ENCODE measurements at regions not wholly inside any gene's neighbourhood (a gene's known extent, or its start where the extent isn't known, plus 50 kb on each side); places are given as distances from the start of the nearest gene placed in this dataset.
A peak's percentile ranks its signal among the peaks of the same experiment; 100 is the strongest.

DNA sequence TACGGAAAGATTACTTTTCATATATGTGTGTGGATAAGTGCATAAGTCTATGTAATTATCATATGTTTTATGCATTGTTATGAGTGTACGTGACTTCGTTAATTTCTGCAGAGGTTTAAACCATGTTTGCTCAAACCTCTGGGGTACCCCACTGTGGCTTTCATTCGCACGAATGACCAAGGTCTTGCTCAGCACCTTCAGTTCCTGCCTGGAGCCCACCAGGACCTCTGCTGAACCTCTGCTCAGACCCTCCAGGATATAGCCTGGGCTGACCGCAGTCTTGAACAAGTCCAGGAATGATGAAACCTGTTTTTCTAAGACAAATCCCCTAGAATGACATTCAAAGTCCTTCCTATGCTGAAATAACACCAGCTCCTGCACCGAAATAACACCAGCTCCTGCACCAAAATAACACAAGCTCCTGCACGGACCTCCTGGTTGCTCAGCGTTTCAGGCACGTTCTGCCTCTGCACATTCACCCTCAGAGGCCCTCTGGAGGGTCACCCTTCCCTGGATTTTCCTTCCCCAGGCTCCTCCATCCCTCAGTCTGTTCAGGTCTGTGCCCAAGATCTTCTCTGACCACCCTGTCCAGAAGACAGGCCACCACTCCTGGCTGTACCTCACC, 99.7 kb upstream of the BOD1 start (continued):
- no peak for TF ChIP-seq PHTF2 (CRISPR knock-in tag; IDR thresholded peaks at IDR 0.05)
- TF ChIP-seq NR2C1 (IDR thresholded peaks at IDR 0.05), result no peak
- TF ChIP-seq NR2C1 (tag; IDR thresholded peaks at IDR 0.05), result no peak
- TF ChIP-seq, protein P1, sequence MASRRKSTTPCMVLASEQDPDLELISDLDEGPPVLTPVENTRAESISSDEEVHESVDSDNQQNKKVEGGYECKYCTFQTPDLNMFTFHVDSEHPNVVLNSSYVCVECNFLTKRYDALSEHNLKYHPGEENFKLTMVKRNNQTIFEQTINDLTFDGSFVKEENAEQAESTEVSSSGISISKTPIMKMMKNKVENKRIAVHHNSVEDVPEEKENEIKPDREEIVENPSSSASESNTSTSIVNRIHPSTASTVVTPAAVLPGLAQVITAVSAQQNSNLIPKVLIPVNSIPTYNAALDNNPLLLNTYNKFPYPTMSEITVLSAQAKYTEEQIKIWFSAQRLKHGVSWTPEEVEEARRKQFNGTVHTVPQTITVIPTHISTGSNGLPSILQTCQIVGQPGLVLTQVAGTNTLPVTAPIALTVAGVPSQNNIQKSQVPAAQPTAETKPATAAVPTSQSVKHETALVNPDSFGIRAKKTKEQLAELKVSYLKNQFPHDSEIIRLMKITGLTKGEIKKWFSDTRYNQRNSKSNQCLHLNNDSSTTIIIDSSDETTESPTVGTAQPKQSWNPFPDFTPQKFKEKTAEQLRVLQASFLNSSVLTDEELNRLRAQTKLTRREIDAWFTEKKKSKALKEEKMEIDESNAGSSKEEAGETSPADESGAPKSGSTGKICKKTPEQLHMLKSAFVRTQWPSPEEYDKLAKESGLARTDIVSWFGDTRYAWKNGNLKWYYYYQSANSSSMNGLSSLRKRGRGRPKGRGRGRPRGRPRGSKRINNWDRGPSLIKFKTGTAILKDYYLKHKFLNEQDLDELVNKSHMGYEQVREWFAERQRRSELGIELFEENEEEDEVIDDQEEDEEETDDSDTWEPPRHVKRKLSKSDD (conservative IDR thresholded peaks at IDR 0.05; ENCODE audit: low read length), result no peak
- no peak for TF ChIP-seq USF1 (CRISPR knock-in tag; IDR thresholded peaks at IDR 0.05)
- TF ChIP-seq ZFPM2 (CRISPR knock-in tag; IDR thresholded peaks at IDR 0.05), result no peak
- no peak for TF ChIP-seq PCBP1 (IDR thresholded peaks at IDR 0.05; ENCODE audit: low read depth, low read length, poor library complexity, severe bottlenecking)
- no peak for TF ChIP-seq SRSF9 (IDR thresholded peaks at IDR 0.05; ENCODE audit: borderline replicate concordance, low read depth, low read length)

DNA sequence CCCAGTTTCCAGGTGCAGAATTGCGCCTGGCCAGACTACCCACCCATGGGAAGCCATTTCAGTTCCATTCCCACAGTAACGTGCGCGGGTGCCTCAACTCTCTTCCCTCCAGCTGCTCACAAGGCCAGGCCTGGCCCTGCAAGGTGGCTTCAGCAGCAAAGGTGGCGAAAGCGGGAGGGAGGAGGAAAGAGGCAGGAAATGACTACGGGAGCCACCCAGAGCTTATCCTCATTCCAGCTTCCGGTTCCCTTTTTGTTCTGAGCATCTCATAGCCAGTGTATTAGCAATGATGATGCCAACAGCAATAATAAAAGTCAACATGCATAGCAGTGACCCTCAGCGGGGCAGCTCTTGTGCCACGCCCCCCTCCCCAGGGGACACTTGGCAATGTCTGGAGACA, 101.5 kb upstream of the BOD1 start:
- intact Hi-C loops (cut with micrococcal nuclease) (no loop called here), in situ Hi-C loops (cut with MboI) (no loop called here)
- no peak for ATAC-seq
- no peak for DNase-seq (ENCODE audit: extremely low read depth in 1 of 4, low spot score in 3 of 4)
- H3K4me3 ChIP-seq, result no peak overlapping the region
- no peaks in the 10 kb centered on the region for H4K20me1 ChIP-seq (replicated peaks; ENCODE audit: control insufficient read depth, insufficient read depth, low read length)
- H3K9me1 ChIP-seq (ENCODE audit: control insufficient read depth, insufficient read depth, low read length), result no peaks in the 10 kb centered on the region
- CTCF ChIA-PET (ENCODE audit: low intra/inter-chr PET ratio), result no interaction called here
- H2AFZ ChIP-seq (ENCODE audit: low read depth, low read length), result no peak overlapping the region
- FAIRE-seq, result no peak
- H3K4me2 ChIP-seq (ENCODE audit: insufficient read depth, low read length), result no peak overlapping the region
- no peaks in the 10 kb centered on the region for H3K9me3 ChIP-seq (replicated peaks; ENCODE audit: control insufficient read depth, insufficient read depth, low read depth, low read length)
- no peak overlapping the region for H3K9ac ChIP-seq (ENCODE audit: insufficient read depth in 1 of 2, low read depth in 2 of 2, low read length in 2 of 2)
- H3K4me1 ChIP-seq (replicated peaks in 1 of 2; ENCODE audit: control insufficient read depth in 2 of 2, insufficient read depth in 2 of 2, low read length in 2 of 2), result peaks cover 5 to 22% of the 10 kb centered on the region in 2 experiments; a peak in 4 of 5 replicates
- 58% methylated on average over 7 of the region's 10 CpGs for WGBS (ENCODE audit: insufficient coverage, low coverage, missing lambda C conversion rate)
- POLR2A ChIA-PET, result interaction anchor here (0.5 to 2.8 kb wide), 3 partner anchors 9 to 32 kb away, joined by 5 to 7 read pairs (median 7); no protein-coding TSS in a partner anchor
- no peaks in the 10 kb centered on the region; a peak in 1 of 5 replicates for H3K27me3 ChIP-seq (ENCODE audit: control insufficient read depth in 2 of 2, insufficient read depth in 2 of 2, low read length in 2 of 2)
- H3K27ac ChIP-seq (ENCODE audit: extremely low read depth, low read depth, low read length), result no peak overlapping the region
- H3K36me3 ChIP-seq (ENCODE audit: control insufficient read depth, insufficient read depth, low read length), result no peaks in the 10 kb centered on the region
- no TSS peak for BruUV-seq (replicated peaks)
- H3K79me2 ChIP-seq (ENCODE audit: control insufficient read depth, insufficient read depth, low read length), result no peaks in the 10 kb centered on the region
- TF ChIP-seq NFYB (IDR thresholded peaks at IDR 0.05; ENCODE audit: extremely low read depth, insufficient read length) (no peak), SPI1 (IDR thresholded peaks at IDR 0.05; ENCODE audit: borderline replicate concordance, low read depth, low read length) (peak; percentile 39; the same call in 1 of the 2 replicates)
- TF ChIP-seq, protein P2, sequence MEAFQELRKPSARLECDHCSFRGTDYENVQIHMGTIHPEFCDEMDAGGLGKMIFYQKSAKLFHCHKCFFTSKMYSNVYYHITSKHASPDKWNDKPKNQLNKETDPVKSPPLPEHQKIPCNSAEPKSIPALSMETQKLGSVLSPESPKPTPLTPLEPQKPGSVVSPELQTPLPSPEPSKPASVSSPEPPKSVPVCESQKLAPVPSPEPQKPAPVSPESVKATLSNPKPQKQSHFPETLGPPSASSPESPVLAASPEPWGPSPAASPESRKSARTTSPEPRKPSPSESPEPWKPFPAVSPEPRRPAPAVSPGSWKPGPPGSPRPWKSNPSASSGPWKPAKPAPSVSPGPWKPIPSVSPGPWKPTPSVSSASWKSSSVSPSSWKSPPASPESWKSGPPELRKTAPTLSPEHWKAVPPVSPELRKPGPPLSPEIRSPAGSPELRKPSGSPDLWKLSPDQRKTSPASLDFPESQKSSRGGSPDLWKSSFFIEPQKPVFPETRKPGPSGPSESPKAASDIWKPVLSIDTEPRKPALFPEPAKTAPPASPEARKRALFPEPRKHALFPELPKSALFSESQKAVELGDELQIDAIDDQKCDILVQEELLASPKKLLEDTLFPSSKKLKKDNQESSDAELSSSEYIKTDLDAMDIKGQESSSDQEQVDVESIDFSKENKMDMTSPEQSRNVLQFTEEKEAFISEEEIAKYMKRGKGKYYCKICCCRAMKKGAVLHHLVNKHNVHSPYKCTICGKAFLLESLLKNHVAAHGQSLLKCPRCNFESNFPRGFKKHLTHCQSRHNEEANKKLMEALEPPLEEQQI (IDR thresholded peaks at IDR 0.05), result no peak

All from K562 (cell line).